Neural cell (in vitro differentiated cells): ENCODE measurements at regions not wholly inside any gene's neighbourhood (a gene's known extent, or its start where the extent isn't known, plus 50 kb on each side); places are given as distances from the start of the nearest gene placed in this dataset.

Source experiments
- H2AFZ ChIP-seq: fragments of 200-600, 300-800 bp; sonication (generic), shearing (Covaris generic); 2 replicates; pipeline ENCODE4 v1.6.0; 2014; ENCODE audit warnings: low read depth, mild to moderate bottlenecking, antibody characterized with exemption, low read length, moderate library complexity
- H3F3A ChIP-seq: fragments of 200-600 bp; shearing (Covaris generic); 2 replicates; pipeline ENCODE4 v1.6.1; 2016; ENCODE audit warnings: mild to moderate bottlenecking, moderate library complexity, mixed read lengths, antibody characterized with exemption, low read length; ENCODE audit not compliant: insufficient read depth, poor library complexity, severe bottlenecking
- H3K27ac ChIP-seq: fragments of 200-600, 300-800 bp; sonication (generic), shearing (Covaris generic); 2 replicates; pipeline ENCODE4 v1.5.1; 2014; ENCODE audit warnings: mild to moderate bottlenecking, low read length, moderate library complexity
- H3K27me3 ChIP-seq: fragments of 300-800, 200-600 bp; sonication (generic), shearing (Covaris generic); 2 replicates; pipeline ENCODE4 v1.6.0; 2014; ENCODE audit warnings: mild to moderate bottlenecking, low read depth, low read length, moderate library complexity; ENCODE audit not compliant: insufficient read depth
- H3K36me3 ChIP-seq: fragments of 300-800, 200-600 bp; sonication (generic), shearing (Covaris generic); 2 replicates; pipeline ENCODE4 v1.5.1; 2014; ENCODE audit warnings: mild to moderate bottlenecking, antibody characterized with exemption, low read length, moderate library complexity; ENCODE audit not compliant: insufficient read depth
- H3K4me2 ChIP-seq: fragments of 300-800, 200-600 bp; sonication (generic), shearing (Covaris generic); 2 replicates; pipeline ENCODE4 v1.6.0; 2014; ENCODE audit warnings: mild to moderate bottlenecking, low read length
- H3K4me3 ChIP-seq: fragments of 300-800, 200-600 bp; sonication (generic), shearing (Covaris generic); 2 replicates; pipeline ENCODE4 v1.5.1; 2014; ENCODE audit warnings: mild to moderate bottlenecking, low read length, moderate library complexity
- H3K79me2 ChIP-seq: fragments of 200-600 bp; shearing (Covaris generic); replicated peaks from 2 replicates; pipeline ENCODE4 v1.6.0; 2014; ENCODE audit warnings: mild to moderate bottlenecking, low read length, moderate library complexity; ENCODE audit not compliant: insufficient read depth
- H3K9ac ChIP-seq: fragments of 300-800, 200-600 bp; sonication (generic), shearing (Covaris generic); 2 replicates; pipeline ENCODE4 v1.6.1; 2016; ENCODE audit warnings: mild to moderate bottlenecking, low read length, mixed read lengths
- H3K9me2 ChIP-seq: fragments of 200-600 bp; shearing (Covaris generic); 2 replicates; pipeline ENCODE4 v1.6.1; 2016; ENCODE audit warnings: mild to moderate bottlenecking, low read length, mixed read lengths; ENCODE audit not compliant: insufficient read depth
- H3K9me3 ChIP-seq: fragments of 200-600, 300-800 bp; sonication (generic), shearing (Covaris generic); 2 replicates; pipeline ENCODE4 v1.6.1; 2016; ENCODE audit warnings: mild to moderate bottlenecking, mixed run types, low read length, moderate library complexity, mixed read lengths
- H4K20me1 ChIP-seq: fragments of 200-600 bp; shearing (Covaris generic); 2 replicates; pipeline ENCODE4 v1.6.1; 2016; ENCODE audit warnings: mild to moderate bottlenecking, mixed run types; ENCODE audit not compliant: insufficient read depth
- EP300 ChIP-seq: fragments of 450-650 bp; conservative IDR thresholded peaks from 2 replicates; pipeline ENCODE4 v1.6.1; 2014; ENCODE audit warnings: antibody characterized with exemption, mild to moderate bottlenecking, moderate library complexity; ENCODE audit not compliant: poor library complexity, severe bottlenecking
- EZH2 ChIP-seq: fragments of 200-600, 300-800 bp; shearing (Covaris generic), sonication (generic); IDR thresholded peaks from 2 replicates; pipeline ENCODE4 v1.6.1; 2014; ENCODE audit warnings: antibody characterized with exemption, low read length, borderline replicate concordance, mild to moderate bottlenecking; ENCODE audit not compliant: insufficient read depth, poor library complexity, severe bottlenecking
- MXI1 ChIP-seq: fragments of 450-650 bp; conservative IDR thresholded peaks from 2 replicates; pipeline ENCODE4 v1.6.1; 2014; ENCODE audit warnings: antibody characterized with exemption, mild to moderate bottlenecking; ENCODE audit not compliant: poor library complexity, severe bottlenecking
- POLR2AphosphoS5 ChIP-seq: IDR thresholded peaks from 2 replicates; pipeline ENCODE4 v1.6.1; 2012
- RAD21 ChIP-seq: fragments of 450-650 bp; conservative IDR thresholded peaks from 2 replicates; pipeline ENCODE4 v1.6.1; 2014; ENCODE audit warnings: antibody characterized with exemption, mild to moderate bottlenecking, moderate library complexity
- SMC3 ChIP-seq: fragments of 450-650 bp; conservative IDR thresholded peaks from 2 replicates; pipeline ENCODE4 v1.6.1; 2014; ENCODE audit warnings: antibody characterized with exemption, mild to moderate bottlenecking, moderate library complexity; ENCODE audit not compliant: poor library complexity
- TAF1 ChIP-seq: IDR thresholded peaks from 2 replicates; pipeline ENCODE4 v1.6.1; 2012; ENCODE audit warnings: low read depth
- TF ChIP-seq, protein P1 (sequence below): IDR thresholded peaks from 2 replicates; pipeline ENCODE4 v1.6.1; 2012; ENCODE audit warnings: borderline replicate concordance
- TF ChIP-seq, protein P2 (sequence below): fragments of 450-650 bp; IDR thresholded peaks from 2 replicates; pipeline ENCODE4 v1.5.1; 2014; ENCODE audit warnings: antibody characterized with exemption, mild to moderate bottlenecking, moderate library complexity; ENCODE audit not compliant: poor library complexity, severe bottlenecking

GRCh38 chr15:89400782-89401545 lies 66.3 kb upstream of the POLG start:
- H3K4me2 ChIP-seq, result peak overlapping the region; percentile 50
- H3K36me3 ChIP-seq, result no peaks in the 10 kb centered on the region
- H3K27ac ChIP-seq, result no peak overlapping the region
- H3K9ac ChIP-seq, result peak overlapping the region; percentile 59
- no peaks in the 10 kb centered on the region for H4K20me1 ChIP-seq
- no peaks in the 10 kb centered on the region for H3F3A ChIP-seq
- H3K79me2 ChIP-seq, result no peaks in the 10 kb centered on the region
- H3K9me3 ChIP-seq, result no peaks in the 10 kb centered on the region
- TF ChIP-seq, protein P1, sequence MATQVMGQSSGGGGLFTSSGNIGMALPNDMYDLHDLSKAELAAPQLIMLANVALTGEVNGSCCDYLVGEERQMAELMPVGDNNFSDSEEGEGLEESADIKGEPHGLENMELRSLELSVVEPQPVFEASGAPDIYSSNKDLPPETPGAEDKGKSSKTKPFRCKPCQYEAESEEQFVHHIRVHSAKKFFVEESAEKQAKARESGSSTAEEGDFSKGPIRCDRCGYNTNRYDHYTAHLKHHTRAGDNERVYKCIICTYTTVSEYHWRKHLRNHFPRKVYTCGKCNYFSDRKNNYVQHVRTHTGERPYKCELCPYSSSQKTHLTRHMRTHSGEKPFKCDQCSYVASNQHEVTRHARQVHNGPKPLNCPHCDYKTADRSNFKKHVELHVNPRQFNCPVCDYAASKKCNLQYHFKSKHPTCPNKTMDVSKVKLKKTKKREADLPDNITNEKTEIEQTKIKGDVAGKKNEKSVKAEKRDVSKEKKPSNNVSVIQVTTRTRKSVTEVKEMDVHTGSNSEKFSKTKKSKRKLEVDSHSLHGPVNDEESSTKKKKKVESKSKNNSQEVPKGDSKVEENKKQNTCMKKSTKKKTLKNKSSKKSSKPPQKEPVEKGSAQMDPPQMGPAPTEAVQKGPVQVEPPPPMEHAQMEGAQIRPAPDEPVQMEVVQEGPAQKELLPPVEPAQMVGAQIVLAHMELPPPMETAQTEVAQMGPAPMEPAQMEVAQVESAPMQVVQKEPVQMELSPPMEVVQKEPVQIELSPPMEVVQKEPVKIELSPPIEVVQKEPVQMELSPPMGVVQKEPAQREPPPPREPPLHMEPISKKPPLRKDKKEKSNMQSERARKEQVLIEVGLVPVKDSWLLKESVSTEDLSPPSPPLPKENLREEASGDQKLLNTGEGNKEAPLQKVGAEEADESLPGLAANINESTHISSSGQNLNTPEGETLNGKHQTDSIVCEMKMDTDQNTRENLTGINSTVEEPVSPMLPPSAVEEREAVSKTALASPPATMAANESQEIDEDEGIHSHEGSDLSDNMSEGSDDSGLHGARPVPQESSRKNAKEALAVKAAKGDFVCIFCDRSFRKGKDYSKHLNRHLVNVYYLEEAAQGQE, result no peak
- TF ChIP-seq MXI1 (no peak), RAD21 (no peak), EP300 (no peak), TAF1 (no peak), POLR2AphosphoS5 (no peak), SMC3 (no peak), EZH2 (no peak)
- TF ChIP-seq, protein P2, sequence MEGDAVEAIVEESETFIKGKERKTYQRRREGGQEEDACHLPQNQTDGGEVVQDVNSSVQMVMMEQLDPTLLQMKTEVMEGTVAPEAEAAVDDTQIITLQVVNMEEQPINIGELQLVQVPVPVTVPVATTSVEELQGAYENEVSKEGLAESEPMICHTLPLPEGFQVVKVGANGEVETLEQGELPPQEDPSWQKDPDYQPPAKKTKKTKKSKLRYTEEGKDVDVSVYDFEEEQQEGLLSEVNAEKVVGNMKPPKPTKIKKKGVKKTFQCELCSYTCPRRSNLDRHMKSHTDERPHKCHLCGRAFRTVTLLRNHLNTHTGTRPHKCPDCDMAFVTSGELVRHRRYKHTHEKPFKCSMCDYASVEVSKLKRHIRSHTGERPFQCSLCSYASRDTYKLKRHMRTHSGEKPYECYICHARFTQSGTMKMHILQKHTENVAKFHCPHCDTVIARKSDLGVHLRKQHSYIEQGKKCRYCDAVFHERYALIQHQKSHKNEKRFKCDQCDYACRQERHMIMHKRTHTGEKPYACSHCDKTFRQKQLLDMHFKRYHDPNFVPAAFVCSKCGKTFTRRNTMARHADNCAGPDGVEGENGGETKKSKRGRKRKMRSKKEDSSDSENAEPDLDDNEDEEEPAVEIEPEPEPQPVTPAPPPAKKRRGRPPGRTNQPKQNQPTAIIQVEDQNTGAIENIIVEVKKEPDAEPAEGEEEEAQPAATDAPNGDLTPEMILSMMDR, result no peak
- peak overlapping the region; percentile 64 for H3K4me3 ChIP-seq
- no peak overlapping the region for H2AFZ ChIP-seq
- peaks cover 71% of the 10 kb centered on the region for H3K27me3 ChIP-seq
- no peaks in the 10 kb centered on the region for H3K9me2 ChIP-seq

DNA sequence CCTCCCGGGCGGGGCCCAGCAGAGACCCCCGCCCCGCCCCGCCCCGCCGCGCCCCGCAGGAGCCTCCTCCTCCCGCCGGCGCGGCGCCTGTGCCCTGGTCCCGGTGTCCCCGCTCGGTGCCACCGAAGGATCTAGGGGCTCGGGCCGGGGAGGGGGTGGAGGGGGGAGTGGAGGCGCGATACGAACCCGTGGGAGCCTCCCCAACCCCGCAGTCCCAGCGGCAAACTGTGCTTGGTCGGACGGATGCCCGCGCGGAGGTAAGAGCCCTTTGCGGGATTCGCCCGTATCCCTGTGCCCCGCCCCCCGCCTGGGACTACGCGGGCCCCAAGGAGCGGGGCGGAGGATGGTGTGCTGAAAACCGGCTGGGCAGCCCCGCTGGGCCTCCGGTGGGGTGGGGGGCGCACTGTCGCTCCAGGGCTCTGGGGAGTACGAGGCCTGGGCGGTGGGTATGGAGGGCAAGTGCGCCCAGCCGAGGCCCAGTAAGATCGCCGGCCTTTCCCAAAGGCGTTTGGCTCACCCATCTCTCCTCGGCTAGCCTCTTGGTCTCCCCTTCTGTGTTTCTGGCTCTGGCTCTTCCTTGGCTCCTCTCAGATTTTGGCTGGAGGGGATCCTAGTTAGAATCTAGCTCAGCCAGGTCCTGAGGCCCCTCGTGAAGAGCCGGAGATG lies 65.6 kb upstream of the POLG start:
- Histone ChIP-seq H3K4me3 (peak overlapping the region; percentile 64), H3K9me3 (no peaks in the 10 kb centered on the region), H3K79me2 (no peaks in the 10 kb centered on the region), H3F3A (no peaks in the 10 kb centered on the region), H3K9ac (peak overlapping the region; percentile 59), H2AFZ (no peak overlapping the region), H3K4me2 (peak overlapping the region; percentile 50), H3K9me2 (no peaks in the 10 kb centered on the region), H4K20me1 (no peaks in the 10 kb centered on the region), H3K27me3 (peaks cover 64% of the 10 kb centered on the region), H3K27ac (no peak overlapping the region), H3K36me3 (no peaks in the 10 kb centered on the region)
- TF ChIP-seq RAD21 (no peak), POLR2AphosphoS5 (peak; percentile 4), EP300 (no peak)
- TF ChIP-seq, protein P1, result no peak
